ENCODE measurements at regions not wholly inside any gene's neighbourhood (a gene's known extent, or its start where the extent isn't known, plus 50 kb on each side); places are given as distances from the start of the nearest gene placed in this dataset.

GRCh38 chr2:58574873-58575272, 333.7 kb upstream of the FANCL start:
- Histone ChIP-seq H2AFZ (ENCODE audit: low read depth, low read length) (no peak overlapping the region), H3K36me3 (ENCODE audit: insufficient read depth, low read length) (no peaks in the 10 kb centered on the region), H3K79me2 (replicated peaks; ENCODE audit: insufficient read depth, low read length) (no peaks in the 10 kb centered on the region), H3K4me3 (ENCODE audit: low read length) (no peak overlapping the region), H3K9me3 (ENCODE audit: low read length) (no peaks in the 10 kb centered on the region), H3K27me3 (ENCODE audit: insufficient read depth, low read depth, low read length) (no peaks in the 10 kb centered on the region), H3K9ac (ENCODE audit: low read length) (no peak overlapping the region), H4K20me1 (ENCODE audit: insufficient read depth) (no peaks in the 10 kb centered on the region), H3K4me2 (ENCODE audit: low read length) (no peak overlapping the region), H3F3A (ENCODE audit: insufficient read depth, low read length, poor library complexity, severe bottlenecking) (no peaks in the 10 kb centered on the region), H3K9me2 (ENCODE audit: insufficient read depth, low read length) (no peaks in the 10 kb centered on the region), H3K27ac (ENCODE audit: low read length) (no peak overlapping the region)
- no peak for TF ChIP-seq CTCF (IDR thresholded peaks at IDR 0.05; ENCODE audit: poor library complexity, severe bottlenecking)
- TF ChIP-seq EZH2 (IDR thresholded peaks at IDR 0.05; ENCODE audit: borderline replicate concordance, insufficient read depth, low read length, poor library complexity, severe bottlenecking) = no peak
- TF ChIP-seq SMC3 (conservative IDR thresholded peaks at IDR 0.05; ENCODE audit: poor library complexity) = no peak

GRCh38 chr2:58572731-58573130, 331.6 kb upstream of the FANCL start:
- H3K4me3 ChIP-seq (ENCODE audit: low read length) = no peak overlapping the region
- TF ChIP-seq RAD21 (conservative IDR thresholded peaks at IDR 0.05) (no peak), REST (IDR thresholded peaks at IDR 0.05; ENCODE audit: borderline replicate concordance) (no peak), TAF1 (IDR thresholded peaks at IDR 0.05; ENCODE audit: low read depth) (no peak), CTCF (IDR thresholded peaks at IDR 0.05; ENCODE audit: poor library complexity, severe bottlenecking) (no peak), SMC3 (conservative IDR thresholded peaks at IDR 0.05; ENCODE audit: poor library complexity) (no peak), POLR2AphosphoS5 (IDR thresholded peaks at IDR 0.05) (no peak), EZH2 (IDR thresholded peaks at IDR 0.05; ENCODE audit: borderline replicate concordance, insufficient read depth, low read length, poor library complexity, severe bottlenecking) (no peak), MXI1 (conservative IDR thresholded peaks at IDR 0.05; ENCODE audit: poor library complexity, severe bottlenecking) (no peak), EP300 (conservative IDR thresholded peaks at IDR 0.05; ENCODE audit: poor library complexity, severe bottlenecking) (no peak)
- H3K79me2 ChIP-seq (replicated peaks; ENCODE audit: insufficient read depth, low read length) = no peaks in the 10 kb centered on the region
- H3K4me2 ChIP-seq (ENCODE audit: low read length) = no peak overlapping the region
- H2AFZ ChIP-seq (ENCODE audit: low read depth, low read length) = no peak overlapping the region
- H3F3A ChIP-seq (ENCODE audit: insufficient read depth, low read length, poor library complexity, severe bottlenecking) = no peaks in the 10 kb centered on the region
- no peak overlapping the region for H3K27ac ChIP-seq (ENCODE audit: low read length)
- H3K9me3 ChIP-seq (ENCODE audit: low read length) = no peaks in the 10 kb centered on the region
- H3K27me3 ChIP-seq (ENCODE audit: insufficient read depth, low read depth, low read length) = no peaks in the 10 kb centered on the region
- no peak overlapping the region for H3K9ac ChIP-seq (ENCODE audit: low read length)
- no peaks in the 10 kb centered on the region for H3K9me2 ChIP-seq (ENCODE audit: insufficient read depth, low read length)
- no peaks in the 10 kb centered on the region for H3K36me3 ChIP-seq (ENCODE audit: insufficient read depth, low read length)
- no peaks in the 10 kb centered on the region for H4K20me1 ChIP-seq (ENCODE audit: insufficient read depth)
